NAMALWA (cell line): ENCODE measurements at regions not wholly inside any gene's neighbourhood (a gene's known extent, or its start where the extent isn't known, plus 50 kb on each side); places are given as distances from the start of the nearest gene placed in this dataset.

ENCODE experiments used
- DNase-seq: peaks from one replicate; pipeline ENCODE4 v3.0.0-alpha.2; 2015; ENCODE audit warnings: low spot score

- DNase-seq, result no peak
These were observed 61.9 kb upstream of the ITGA1 start for GRCh38 chr5:52725808-52726207.

GRCh38 chr5:52727020-52727419 is 60.7 kb upstream of the ITGA1 start:
- no peak for DNase-seq

GRCh38 chr5:52727576-52727975 is 60.1 kb upstream of the ITGA1 start:
- DNase-seq, result no peak

- DNase-seq, result no peak
These were observed 59.5 kb upstream of the ITGA1 start for GRCh38 chr5:52728224-52728623.

- no peak for DNase-seq
These were observed 59.0 kb upstream of the ITGA1 start for GRCh38 chr5:52728686-52729085.

DNA sequence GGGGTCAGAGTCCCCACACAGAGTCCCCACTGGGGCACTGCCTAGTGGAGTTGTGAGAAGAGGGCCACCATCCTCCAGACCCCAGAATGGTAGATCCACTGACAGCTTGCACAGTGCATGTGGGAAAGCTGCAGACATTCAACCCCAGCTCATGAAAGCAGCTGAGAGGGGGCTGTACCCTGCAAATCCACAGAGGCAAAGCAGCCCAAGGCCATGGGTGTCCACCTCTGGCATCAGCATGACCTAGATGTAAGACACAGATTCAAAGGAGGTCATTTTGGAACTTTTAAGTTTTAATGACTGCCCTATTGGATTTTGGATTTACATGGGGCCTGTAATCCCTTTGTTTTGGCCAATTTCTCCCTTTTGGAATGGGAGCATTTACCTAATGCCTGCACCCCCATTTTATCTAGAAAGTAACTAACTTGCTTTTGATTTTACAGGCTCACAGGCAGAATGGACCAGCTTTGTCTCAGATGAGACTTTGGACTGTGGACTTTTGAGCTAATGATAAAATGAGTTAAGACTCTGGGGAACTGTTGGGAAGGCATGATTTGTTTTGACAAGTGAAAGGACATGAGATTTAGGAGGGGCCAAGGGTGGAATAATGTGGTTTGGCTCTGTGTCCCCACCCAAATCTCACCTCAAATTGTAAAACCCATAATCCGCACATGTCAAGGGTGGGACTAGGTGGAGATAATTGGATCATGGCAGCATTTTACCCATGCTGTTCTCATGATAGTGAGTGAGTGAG is 56.3 kb upstream of the ITGA1 start:
- DNase-seq, result no peak

GRCh38 chr5:52734557-52734956 is 53.2 kb upstream of the ITGA1 start:
- DNase-seq, result no peak

DNA sequence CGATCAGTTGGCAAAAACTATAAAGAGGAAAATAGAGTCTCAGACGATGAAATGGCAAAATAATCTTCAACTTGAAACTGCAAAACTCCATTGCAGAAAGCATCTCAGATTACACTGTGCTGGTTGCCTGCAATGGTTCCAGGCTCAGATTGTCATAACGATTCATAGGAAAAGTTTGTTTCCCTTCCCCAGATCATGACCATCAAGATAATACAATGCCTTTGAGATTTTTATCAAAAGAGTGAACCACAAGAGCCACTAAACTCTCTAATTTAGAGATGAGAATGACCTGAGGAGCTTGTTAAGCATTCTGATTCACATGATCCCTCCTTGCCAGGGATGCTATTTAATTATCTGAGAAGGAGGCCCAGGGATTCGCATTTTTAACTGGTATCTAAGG is 52.6 kb upstream of the ITGA1 start:
- DNase-seq, result no peak
